HG02610 (cell line): ENCODE measurements at regions not wholly inside any gene's neighbourhood (a gene's known extent, or its start where the extent isn't known, plus 50 kb on each side); places are given as distances from the start of the nearest gene placed in this dataset.
"Not testable (repeated sequence)": the region's sequence is repeated elsewhere in the genome, so short reads cannot be mapped to it uniquely, and the experiment has no call there.

Experiments used
- ATAC-seq: cut with Tn5 transposase; IDR thresholded peaks from one replicate; pipeline ENCODE4 v1.9.1; 2021; ENCODE audit warnings: mild to moderate bottlenecking, moderate library complexity; ENCODE audit not compliant: unreplicated experiment

GRCh38 chr3:25171897-25172296 is 256.2 kb upstream of the RARB start:
- ATAC-seq, result no peak

GRCh38 chr3:25173606-25174005 is 254.5 kb upstream of the RARB start:
- ATAC-seq, result no peak

- ATAC-seq, result no peak
Measured at GRCh38 chr3:25174251-25174650, 253.8 kb upstream of the RARB start.

GRCh38 chr3:25177041-25177440 is 251.0 kb upstream of the RARB start:
- no peak for ATAC-seq

- ATAC-seq, result no peak
Measured at GRCh38 chr3:25178672-25179071, 249.4 kb upstream of the RARB start.

GRCh38 chr3:25181096-25181495 is 247.0 kb upstream of the RARB start:
- ATAC-seq, result no peak

GRCh38 chr3:25182794-25183193 is 245.3 kb upstream of the RARB start:
- ATAC-seq, result no peak

- no peak for ATAC-seq
Measured at GRCh38 chr3:25184641-25185250, 243.3 kb upstream of the RARB start.

- ATAC-seq, result no peak
Measured at GRCh38 chr3:25191673-25192072, 236.4 kb upstream of the RARB start.

- ATAC-seq, result not testable (repeated sequence)
Measured at GRCh38 chr3:25199567-25199966, 228.5 kb upstream of the RARB start.

- no peak for ATAC-seq
Measured at GRCh38 chr3:25212736-25213135, 215.3 kb upstream of the RARB start.

GRCh38 chr3:25214034-25214433 is 214.0 kb upstream of the RARB start:
- ATAC-seq, result no peak

GRCh38 chr3:25218362-25218761 is 209.7 kb upstream of the RARB start:
- no peak for ATAC-seq

- ATAC-seq, result no peak
Measured at GRCh38 chr3:25226747-25227146, 201.3 kb upstream of the RARB start.

GRCh38 chr3:25229586-25229985 is 198.5 kb upstream of the RARB start:
- no peak for ATAC-seq

GRCh38 chr3:25235031-25235430 is 193.0 kb upstream of the RARB start:
- no peak for ATAC-seq

GRCh38 chr3:25235466-25235865 is 192.6 kb upstream of the RARB start:
- no peak for ATAC-seq

GRCh38 chr3:25237602-25238001 is 190.5 kb upstream of the RARB start:
- no peak for ATAC-seq

- no peak for ATAC-seq
Measured at GRCh38 chr3:25239042-25239441, 189.0 kb upstream of the RARB start.

GRCh38 chr3:25246913-25247312 is 181.2 kb upstream of the RARB start:
- no peak for ATAC-seq

- ATAC-seq, result no peak
Measured at GRCh38 chr3:25252291-25252690, 175.8 kb upstream of the RARB start.

- no peak for ATAC-seq
Measured at GRCh38 chr3:25257026-25257425, 171.0 kb upstream of the RARB start.

- ATAC-seq, result no peak
Measured at GRCh38 chr3:25259871-25260270, 168.2 kb upstream of the RARB start.
